WERI-Rb-1 (cell line): ENCODE measurements at regions not wholly inside any gene's neighbourhood (a gene's known extent, or its start where the extent isn't known, plus 50 kb on each side); places are given as distances from the start of the nearest gene placed in this dataset.

Experiments used
- DNase-seq: peaks from one replicate; pipeline ENCODE4 v3.0.0-alpha.2; 2020
- H3K27ac ChIP-seq: fragments of 250-450 bp; sonication (Bioruptor Pico); 2 replicates; pipeline ENCODE4 v1.5.1; 2020; ENCODE audit warnings: mild to moderate bottlenecking, moderate library complexity
- H3K27me3 ChIP-seq: fragments of 250-450 bp; sonication (Bioruptor Pico); 2 replicates; pipeline ENCODE4 v1.5.1; 2021; ENCODE audit warnings: mild to moderate bottlenecking, low read depth, moderate library complexity; ENCODE audit not compliant: insufficient read depth, severe bottlenecking
- H3K36me3 ChIP-seq: fragments of 250-450 bp; sonication (Bioruptor Pico); 2 replicates; pipeline ENCODE4 v1.5.1; 2020; ENCODE audit warnings: mild to moderate bottlenecking, moderate library complexity
- H3K4me3 ChIP-seq: 2 replicates; pipeline ENCODE4 v1.5.1; 2011; ENCODE audit warnings: low read depth, mild to moderate bottlenecking, control low read depth, low read length
- H3K9me3 ChIP-seq: fragments of 250-450 bp; sonication (Bioruptor Pico); 2 replicates; pipeline ENCODE4 v1.5.1; 2021; ENCODE audit warnings: mild to moderate bottlenecking, moderate library complexity; ENCODE audit not compliant: severe bottlenecking
- TF ChIP-seq, protein P1 (sequence below): IDR thresholded peaks from 2 replicates; pipeline ENCODE4 v1.5.1; 2011; ENCODE audit warnings: low read depth, mild to moderate bottlenecking, control low read depth, inconsistent platforms, low read length

DNA sequence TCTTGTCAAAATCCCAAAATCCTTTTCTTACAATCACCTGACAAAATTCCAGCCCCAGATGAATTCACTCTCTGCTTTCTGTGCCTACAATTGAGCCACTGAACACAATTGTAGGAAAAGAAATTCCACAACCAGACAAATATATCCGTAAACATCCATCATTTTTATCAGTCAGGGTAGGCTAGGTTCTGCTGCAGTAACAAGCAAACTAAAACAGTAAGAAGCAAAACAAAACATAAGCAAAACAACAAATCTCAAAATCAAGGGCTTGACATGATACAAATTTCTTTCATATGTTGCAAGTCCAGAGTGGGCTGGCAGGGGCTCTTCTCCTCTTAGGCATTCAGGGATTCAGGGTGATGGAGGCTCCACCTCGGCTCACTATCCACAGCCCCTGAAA is 114.2 kb upstream of the MAN2A1 start:
- Histone ChIP-seq H3K4me3 (no peak overlapping the region), H3K27me3 (no peaks in the 10 kb centered on the region), H3K36me3 (no peaks in the 10 kb centered on the region), H3K27ac (no peak overlapping the region), H3K9me3 (no peaks in the 10 kb centered on the region)
- DNase-seq, result no peak
- TF ChIP-seq, protein P1, sequence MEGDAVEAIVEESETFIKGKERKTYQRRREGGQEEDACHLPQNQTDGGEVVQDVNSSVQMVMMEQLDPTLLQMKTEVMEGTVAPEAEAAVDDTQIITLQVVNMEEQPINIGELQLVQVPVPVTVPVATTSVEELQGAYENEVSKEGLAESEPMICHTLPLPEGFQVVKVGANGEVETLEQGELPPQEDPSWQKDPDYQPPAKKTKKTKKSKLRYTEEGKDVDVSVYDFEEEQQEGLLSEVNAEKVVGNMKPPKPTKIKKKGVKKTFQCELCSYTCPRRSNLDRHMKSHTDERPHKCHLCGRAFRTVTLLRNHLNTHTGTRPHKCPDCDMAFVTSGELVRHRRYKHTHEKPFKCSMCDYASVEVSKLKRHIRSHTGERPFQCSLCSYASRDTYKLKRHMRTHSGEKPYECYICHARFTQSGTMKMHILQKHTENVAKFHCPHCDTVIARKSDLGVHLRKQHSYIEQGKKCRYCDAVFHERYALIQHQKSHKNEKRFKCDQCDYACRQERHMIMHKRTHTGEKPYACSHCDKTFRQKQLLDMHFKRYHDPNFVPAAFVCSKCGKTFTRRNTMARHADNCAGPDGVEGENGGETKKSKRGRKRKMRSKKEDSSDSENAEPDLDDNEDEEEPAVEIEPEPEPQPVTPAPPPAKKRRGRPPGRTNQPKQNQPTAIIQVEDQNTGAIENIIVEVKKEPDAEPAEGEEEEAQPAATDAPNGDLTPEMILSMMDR, result no peak

DNA sequence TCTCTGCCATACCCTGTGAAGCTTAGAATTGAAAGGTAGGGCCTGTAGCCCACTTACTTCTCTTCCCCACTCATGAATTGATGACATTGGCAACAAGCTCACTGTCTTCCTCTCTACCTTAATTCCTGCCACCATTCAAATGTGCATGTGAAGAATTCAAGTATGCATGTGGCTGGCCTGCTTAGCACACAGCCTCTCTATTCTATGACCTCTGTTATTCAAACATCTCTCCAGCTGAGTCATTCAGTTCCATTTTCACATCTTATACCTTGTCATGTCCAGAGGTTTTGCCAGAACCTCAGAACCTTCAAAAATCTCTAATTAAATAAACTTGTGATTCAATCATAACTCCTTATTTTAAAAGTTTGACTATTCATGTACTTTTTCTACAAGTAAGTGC is 114.7 kb upstream of the MAN2A1 start:
- Histone ChIP-seq H3K36me3 (no peaks in the 10 kb centered on the region), H3K27me3 (no peaks in the 10 kb centered on the region), H3K4me3 (no peak overlapping the region), H3K9me3 (no peaks in the 10 kb centered on the region), H3K27ac (no peak overlapping the region)
- DNase-seq, result no peak
- TF ChIP-seq, protein P1, result no peak

DNA sequence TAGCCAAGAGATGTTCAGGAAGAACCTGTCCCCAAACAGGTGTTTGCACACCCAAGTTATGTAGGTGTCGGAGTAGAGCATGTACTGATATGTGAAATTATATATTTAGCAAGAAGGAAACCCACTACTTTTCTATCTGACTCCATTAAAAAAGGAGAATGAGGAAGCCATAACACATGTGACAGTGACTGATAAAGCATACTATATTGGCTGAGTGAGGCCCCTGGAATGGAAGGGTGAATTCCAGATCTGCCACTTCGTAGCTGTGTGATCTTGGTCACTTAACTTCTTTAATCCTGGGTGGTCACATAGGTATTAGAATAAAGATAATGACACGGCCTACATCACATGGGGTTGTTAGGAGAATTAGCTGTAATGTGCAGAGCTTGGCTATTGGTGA is 116.0 kb upstream of the MAN2A1 start:
- no peak overlapping the region for H3K27ac ChIP-seq

DNA sequence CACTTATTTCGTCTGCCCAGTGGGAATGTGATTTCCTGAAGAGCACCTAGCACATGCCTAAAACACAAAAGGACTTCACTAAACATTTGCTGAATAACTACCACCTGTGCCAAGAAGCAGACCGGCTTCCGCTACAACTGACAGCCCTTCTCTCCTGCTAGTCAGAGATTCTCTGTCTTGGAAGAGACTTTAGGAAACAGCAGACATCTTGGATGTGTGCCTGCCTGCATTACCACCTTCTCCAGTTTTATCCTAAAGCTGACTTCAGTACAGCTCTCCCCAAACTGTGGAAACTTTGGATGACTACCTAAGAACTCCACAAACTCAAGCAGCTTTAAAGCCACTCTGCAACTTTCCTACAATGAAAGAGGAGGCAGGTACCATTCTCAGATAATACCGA is 116.5 kb upstream of the MAN2A1 start:
- no peak for DNase-seq
- TF ChIP-seq, protein P1, result no peak
- H3K36me3 ChIP-seq, result no peaks in the 10 kb centered on the region
- H3K4me3 ChIP-seq, result no peak overlapping the region
- H3K27me3 ChIP-seq, result no peaks in the 10 kb centered on the region
- no peak overlapping the region for H3K27ac ChIP-seq
- H3K9me3 ChIP-seq, result no peaks in the 10 kb centered on the region

More for the DNA sequence above, 116.0 kb upstream of the MAN2A1 start:
- Histone ChIP-seq H3K4me3 (no peak overlapping the region), H3K36me3 (no peaks in the 10 kb centered on the region), H3K9me3 (no peaks in the 10 kb centered on the region), H3K27me3 (no peaks in the 10 kb centered on the region)
- no peak for DNase-seq
- TF ChIP-seq, protein P1, result no peak

DNA sequence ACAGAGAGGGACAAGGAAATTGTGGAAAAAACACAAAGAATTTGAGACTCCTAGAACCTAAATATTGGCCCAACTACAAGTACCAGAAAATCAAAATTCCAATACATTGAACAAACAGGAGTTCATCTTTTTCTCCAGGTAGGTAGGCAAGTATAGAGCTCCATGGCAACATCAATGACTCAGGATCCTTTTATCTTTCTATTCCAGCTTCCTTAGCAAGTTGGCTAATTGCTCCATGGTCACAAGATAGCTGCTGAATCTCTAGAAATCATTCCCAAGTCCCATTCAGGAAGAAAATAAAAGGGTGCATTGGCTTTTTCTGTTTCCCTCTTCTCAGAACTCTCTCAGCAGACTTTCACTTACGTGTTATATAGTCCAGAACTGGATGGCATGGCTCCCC is 117.9 kb upstream of the MAN2A1 start:
- Histone ChIP-seq H3K9me3 (no peaks in the 10 kb centered on the region), H3K27me3 (no peaks in the 10 kb centered on the region), H3K4me3 (no peak overlapping the region), H3K36me3 (no peaks in the 10 kb centered on the region), H3K27ac (no peak overlapping the region)
- no peak for DNase-seq
- TF ChIP-seq, protein P1, result no peak

DNA sequence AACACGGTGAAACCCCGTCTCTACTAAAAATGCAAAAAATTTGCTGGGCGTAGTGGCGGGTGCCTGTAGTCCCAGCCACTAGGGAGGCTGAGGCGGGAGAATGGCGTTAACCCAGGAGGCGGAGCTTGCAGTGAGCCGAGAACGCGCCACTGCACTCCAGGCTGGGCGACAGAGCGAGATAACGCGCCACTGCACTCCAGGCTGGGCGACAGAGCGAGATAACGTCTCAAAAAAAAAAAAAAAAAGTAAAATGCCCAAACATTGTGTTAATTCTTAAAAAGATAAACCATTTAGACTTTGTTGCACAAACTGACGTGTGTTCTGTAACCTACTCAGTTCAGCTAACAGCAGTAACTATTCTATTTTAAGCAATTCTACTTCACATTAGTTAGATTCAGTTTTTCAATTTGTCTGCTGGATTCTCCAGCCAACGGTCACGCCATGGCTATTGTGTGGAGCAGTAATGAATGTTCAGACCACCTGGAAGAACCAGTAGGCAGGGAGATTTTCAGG is 119.3 kb upstream of the MAN2A1 start:
- TF ChIP-seq, protein P1, result no peak
- no peak for DNase-seq
- Histone ChIP-seq H3K27ac (no peak overlapping the region), H3K27me3 (no peaks in the 10 kb centered on the region), H3K4me3 (no peak overlapping the region), H3K36me3 (no peaks in the 10 kb centered on the region), H3K9me3 (no peaks in the 10 kb centered on the region)
